ENCODE measurements at regions not wholly inside any gene's neighbourhood (a gene's known extent, or its start where the extent isn't known, plus 50 kb on each side); places are given as distances from the start of the nearest gene placed in this dataset.

GRCh38 chr9:89956331-89956730, 351.5 kb downstream of the GADD45G start:
- DNase-seq: no peak
- H3K79me2 ChIP-seq (ENCODE audit: low read length): no peaks in the 10 kb centered on the region
- H3K9me3 ChIP-seq (replicated peaks; ENCODE audit: insufficient read depth, low read length): no peaks in the 10 kb centered on the region
- H3K4me2 ChIP-seq (ENCODE audit: low read depth, low read length): no peak overlapping the region
- H3K9me2 ChIP-seq (replicated peaks; ENCODE audit: insufficient read depth, low read length): no peaks in the 10 kb centered on the region
- H3F3A ChIP-seq (ENCODE audit: insufficient read depth, low read length): no peaks in the 10 kb centered on the region
- TF ChIP-seq EZH2 (optimal IDR thresholded peaks at IDR 0.05; ENCODE audit: low read depth, low read length): no peak
- TF ChIP-seq EZH2phosphoT487 (IDR thresholded peaks at IDR 0.05; ENCODE audit: low read length): no peak
- TF ChIP-seq, protein P1, sequence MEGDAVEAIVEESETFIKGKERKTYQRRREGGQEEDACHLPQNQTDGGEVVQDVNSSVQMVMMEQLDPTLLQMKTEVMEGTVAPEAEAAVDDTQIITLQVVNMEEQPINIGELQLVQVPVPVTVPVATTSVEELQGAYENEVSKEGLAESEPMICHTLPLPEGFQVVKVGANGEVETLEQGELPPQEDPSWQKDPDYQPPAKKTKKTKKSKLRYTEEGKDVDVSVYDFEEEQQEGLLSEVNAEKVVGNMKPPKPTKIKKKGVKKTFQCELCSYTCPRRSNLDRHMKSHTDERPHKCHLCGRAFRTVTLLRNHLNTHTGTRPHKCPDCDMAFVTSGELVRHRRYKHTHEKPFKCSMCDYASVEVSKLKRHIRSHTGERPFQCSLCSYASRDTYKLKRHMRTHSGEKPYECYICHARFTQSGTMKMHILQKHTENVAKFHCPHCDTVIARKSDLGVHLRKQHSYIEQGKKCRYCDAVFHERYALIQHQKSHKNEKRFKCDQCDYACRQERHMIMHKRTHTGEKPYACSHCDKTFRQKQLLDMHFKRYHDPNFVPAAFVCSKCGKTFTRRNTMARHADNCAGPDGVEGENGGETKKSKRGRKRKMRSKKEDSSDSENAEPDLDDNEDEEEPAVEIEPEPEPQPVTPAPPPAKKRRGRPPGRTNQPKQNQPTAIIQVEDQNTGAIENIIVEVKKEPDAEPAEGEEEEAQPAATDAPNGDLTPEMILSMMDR (IDR thresholded peaks at IDR 0.05; ENCODE audit: low read length): no peak
- H3K27me3 ChIP-seq (replicated peaks; ENCODE audit: insufficient read depth, low read length): no peaks in the 10 kb centered on the region
- no peaks in the 10 kb centered on the region for H4K20me1 ChIP-seq (ENCODE audit: insufficient read depth, low read length)
- no peak overlapping the region for H3K9ac ChIP-seq (ENCODE audit: low read length)
- no peaks in the 10 kb centered on the region for H3K4me1 ChIP-seq (ENCODE audit: low read length)
- H3K36me3 ChIP-seq (replicated peaks; ENCODE audit: insufficient read depth, low read length): no peaks in the 10 kb centered on the region
- no peak overlapping the region for H3K4me3 ChIP-seq (ENCODE audit: low read length)
- H2AFZ ChIP-seq (ENCODE audit: low read length): no peak overlapping the region
- no peak overlapping the region for H3K27ac ChIP-seq (ENCODE audit: low read length)

GRCh38 chr9:89956907-89957306, 352.1 kb downstream of the GADD45G start:
- Histone ChIP-seq H3K4me3 (ENCODE audit: low read length) (no peak overlapping the region), H3K27ac (ENCODE audit: low read length) (no peak overlapping the region), H3K9me2 (replicated peaks; ENCODE audit: insufficient read depth, low read length) (no peaks in the 10 kb centered on the region), H3K27me3 (replicated peaks; ENCODE audit: insufficient read depth, low read length) (no peaks in the 10 kb centered on the region), H3K36me3 (replicated peaks; ENCODE audit: insufficient read depth, low read length) (no peaks in the 10 kb centered on the region), H3K4me2 (ENCODE audit: low read depth, low read length) (no peak overlapping the region), H3K4me1 (ENCODE audit: low read length) (no peaks in the 10 kb centered on the region), H3K9me3 (replicated peaks; ENCODE audit: insufficient read depth, low read length) (no peaks in the 10 kb centered on the region), H3K79me2 (ENCODE audit: low read length) (no peaks in the 10 kb centered on the region), H3F3A (ENCODE audit: insufficient read depth, low read length) (no peaks in the 10 kb centered on the region), H3K9ac (ENCODE audit: low read length) (no peak overlapping the region), H2AFZ (ENCODE audit: low read length) (no peak overlapping the region), H4K20me1 (ENCODE audit: insufficient read depth, low read length) (no peaks in the 10 kb centered on the region)
- DNase-seq: no peak
- no peak for TF ChIP-seq EZH2 (optimal IDR thresholded peaks at IDR 0.05; ENCODE audit: low read depth, low read length)

DNA sequence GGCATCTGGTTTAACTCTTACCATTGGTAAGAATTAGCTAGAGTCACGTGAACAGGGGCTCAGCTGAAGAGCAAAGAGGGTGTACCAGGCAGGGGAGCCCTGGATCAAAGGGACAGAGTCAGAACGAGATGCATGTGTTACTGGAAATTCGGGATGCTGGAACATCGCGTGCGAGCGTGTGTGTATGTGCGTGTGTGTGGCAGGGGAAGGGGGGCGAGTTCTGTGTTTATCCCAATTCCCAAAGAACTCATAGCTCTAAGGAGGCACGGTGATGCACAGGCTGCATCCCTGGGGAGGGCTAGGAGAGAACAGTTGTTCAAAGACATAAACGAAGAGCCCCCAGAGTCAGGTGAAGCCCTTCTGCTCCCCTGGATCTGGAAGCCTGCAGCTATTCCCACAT, 353.3 kb downstream of the GADD45G start:
- Histone ChIP-seq H3F3A (ENCODE audit: insufficient read depth, low read length) (no peaks in the 10 kb centered on the region), H2AFZ (ENCODE audit: low read length) (no peak overlapping the region)
- TF ChIP-seq EZH2phosphoT487 (IDR thresholded peaks at IDR 0.05; ENCODE audit: low read length) (no peak), EZH2 (optimal IDR thresholded peaks at IDR 0.05; ENCODE audit: low read depth, low read length) (no peak)
- TF ChIP-seq, protein P1 (IDR thresholded peaks at IDR 0.05; ENCODE audit: low read length): no peak

GRCh38 chr9:89961616-89962341, 357.0 kb downstream of the GADD45G start:
- no peaks in the 10 kb centered on the region for H3F3A ChIP-seq (ENCODE audit: insufficient read depth, low read length)
- no peaks in the 10 kb centered on the region for H4K20me1 ChIP-seq (ENCODE audit: insufficient read depth, low read length)
- no peak for DNase-seq
- no peak overlapping the region for H3K9ac ChIP-seq (ENCODE audit: low read length)
- no peak overlapping the region for H3K4me3 ChIP-seq (ENCODE audit: low read length)
- H2AFZ ChIP-seq (ENCODE audit: low read length): no peak overlapping the region
- H3K9me2 ChIP-seq (replicated peaks; ENCODE audit: insufficient read depth, low read length): no peaks in the 10 kb centered on the region
- H3K9me3 ChIP-seq (replicated peaks; ENCODE audit: insufficient read depth, low read length): no peaks in the 10 kb centered on the region
- no peaks in the 10 kb centered on the region for H3K36me3 ChIP-seq (replicated peaks; ENCODE audit: insufficient read depth, low read length)
- no peak for TF ChIP-seq EZH2phosphoT487 (IDR thresholded peaks at IDR 0.05; ENCODE audit: low read length)
- TF ChIP-seq EZH2 (optimal IDR thresholded peaks at IDR 0.05; ENCODE audit: low read depth, low read length): no peak
- TF ChIP-seq, protein P1 (IDR thresholded peaks at IDR 0.05; ENCODE audit: low read length): no peak
- H3K4me1 ChIP-seq (ENCODE audit: low read length): no peaks in the 10 kb centered on the region
- H3K4me2 ChIP-seq (ENCODE audit: low read depth, low read length): no peak overlapping the region
- H3K27me3 ChIP-seq (replicated peaks; ENCODE audit: insufficient read depth, low read length): no peaks in the 10 kb centered on the region
- H3K27ac ChIP-seq (ENCODE audit: low read length): no peak overlapping the region
- no peaks in the 10 kb centered on the region for H3K79me2 ChIP-seq (ENCODE audit: low read length)

More for the DNA sequence above, 353.3 kb downstream of the GADD45G start:
- no peak overlapping the region for H3K9ac ChIP-seq (ENCODE audit: low read length)
- no peaks in the 10 kb centered on the region for H3K4me1 ChIP-seq (ENCODE audit: low read length)
- H3K79me2 ChIP-seq (ENCODE audit: low read length): no peaks in the 10 kb centered on the region
- H3K36me3 ChIP-seq (replicated peaks; ENCODE audit: insufficient read depth, low read length): no peaks in the 10 kb centered on the region
- H3K9me3 ChIP-seq (replicated peaks; ENCODE audit: insufficient read depth, low read length): no peaks in the 10 kb centered on the region
- no peaks in the 10 kb centered on the region for H3K9me2 ChIP-seq (replicated peaks; ENCODE audit: insufficient read depth, low read length)
- no peaks in the 10 kb centered on the region for H4K20me1 ChIP-seq (ENCODE audit: insufficient read depth, low read length)
- H3K27me3 ChIP-seq (replicated peaks; ENCODE audit: insufficient read depth, low read length): no peaks in the 10 kb centered on the region
- H3K4me3 ChIP-seq (ENCODE audit: low read length): no peak overlapping the region
- H3K4me2 ChIP-seq (ENCODE audit: low read depth, low read length): no peak overlapping the region
- no peak overlapping the region for H3K27ac ChIP-seq (ENCODE audit: low read length)
- DNase-seq: no peak
